ENCODE measurements at regions not wholly inside any gene's neighbourhood (a gene's known extent, or its start where the extent isn't known, plus 50 kb on each side); places are given as distances from the start of the nearest gene placed in this dataset.

GRCh38 chr14:36083317-36083716 lies 93.2 kb downstream of the PTCSC3 start:
- Histone ChIP-seq H3K4me1 (no peaks in the 10 kb centered on the region), H3K9me3 (replicated peaks) (no peaks in the 10 kb centered on the region), H3K4me3 (no peak overlapping the region), H3K27me3 (0 out of 2 replicates have a peak, but pooled peaks cover 7% of the 10 kb centered on the region), H3K36me3 (no peaks in the 10 kb centered on the region), H3K27ac (no peak overlapping the region)
- DNase-seq: no peak

GRCh38 chr14:36078080-36078479 lies 98.4 kb downstream of the PTCSC3 start:
- Histone ChIP-seq H3K36me3 (no peaks in the 10 kb centered on the region), H3K9me3 (replicated peaks) (peaks cover 3% of the 10 kb centered on the region; the same call in 1 of the 2 replicates), H3K27ac (no peak overlapping the region), H3K4me3 (no peak overlapping the region), H3K27me3 (no peaks in the 10 kb centered on the region), H3K4me1 (no peaks in the 10 kb centered on the region)
- no peak for DNase-seq

DNA sequence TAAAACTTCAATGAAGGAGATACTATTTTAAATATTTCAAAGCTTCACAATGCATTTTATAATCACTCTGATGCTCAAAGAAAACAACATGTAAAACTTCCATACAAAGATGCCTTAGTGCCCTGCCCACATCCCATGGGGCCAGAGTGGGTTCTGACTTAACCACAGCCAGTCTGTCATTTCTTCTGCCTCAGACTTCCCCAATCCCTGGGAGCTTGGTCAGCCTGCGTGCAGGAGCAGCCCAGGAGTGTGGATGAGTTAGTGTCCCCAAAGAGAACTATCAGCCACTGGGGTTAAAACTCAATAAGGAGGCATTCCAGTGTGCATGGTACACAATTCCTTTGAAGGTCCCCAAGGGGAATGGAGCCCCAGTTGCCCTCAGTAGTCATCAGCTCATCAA lies 100.3 kb downstream of the PTCSC3 start:
- Histone ChIP-seq H3K4me1 (no peaks in the 10 kb centered on the region), H3K27ac (no peak overlapping the region), H3K27me3 (no peaks in the 10 kb centered on the region), H3K4me3 (no peak overlapping the region), H3K36me3 (no peaks in the 10 kb centered on the region), H3K9me3 (replicated peaks) (peaks cover 3% of the 10 kb centered on the region; the same call in 1 of the 2 replicates)
- DNase-seq: no peak

- H3K4me1 ChIP-seq: no peaks in the 10 kb centered on the region
- H3K36me3 ChIP-seq: no peaks in the 10 kb centered on the region
- H3K27ac ChIP-seq: no peak overlapping the region
- DNase-seq: no peak
- H3K27me3 ChIP-seq: no peaks in the 10 kb centered on the region
- H3K4me3 ChIP-seq: no peak overlapping the region
- H3K9me3 ChIP-seq (replicated peaks): peaks cover 3% of the 10 kb centered on the region; the same call in 1 of the 2 replicates
Measured at GRCh38 chr14:36075203-36075602, 101.3 kb downstream of the PTCSC3 start.

DNA sequence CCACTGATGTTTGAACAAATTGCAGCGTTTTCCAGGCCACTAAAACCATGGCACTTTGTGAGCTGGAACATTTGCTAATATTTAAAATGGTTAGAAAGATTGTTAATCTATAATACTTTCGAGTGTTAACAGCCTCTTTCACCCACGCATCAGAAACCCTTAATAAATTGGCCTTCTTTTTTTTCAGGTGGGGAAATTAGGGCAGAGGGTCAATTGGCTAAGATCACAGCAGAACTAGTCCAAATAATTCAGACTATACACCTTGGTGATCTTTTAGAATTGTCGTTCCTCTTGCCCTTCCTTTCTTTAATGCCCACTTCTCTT lies 105.8 kb downstream of the PTCSC3 start:
- H3K36me3 ChIP-seq: no peaks in the 10 kb centered on the region
- no peaks in the 10 kb centered on the region for H3K27me3 ChIP-seq
- no peak overlapping the region for H3K4me3 ChIP-seq
- no peaks in the 10 kb centered on the region for H3K9me3 ChIP-seq (replicated peaks)
- no peaks in the 10 kb centered on the region for H3K4me1 ChIP-seq
- no peak for DNase-seq
- H3K27ac ChIP-seq: no peak overlapping the region

DNA sequence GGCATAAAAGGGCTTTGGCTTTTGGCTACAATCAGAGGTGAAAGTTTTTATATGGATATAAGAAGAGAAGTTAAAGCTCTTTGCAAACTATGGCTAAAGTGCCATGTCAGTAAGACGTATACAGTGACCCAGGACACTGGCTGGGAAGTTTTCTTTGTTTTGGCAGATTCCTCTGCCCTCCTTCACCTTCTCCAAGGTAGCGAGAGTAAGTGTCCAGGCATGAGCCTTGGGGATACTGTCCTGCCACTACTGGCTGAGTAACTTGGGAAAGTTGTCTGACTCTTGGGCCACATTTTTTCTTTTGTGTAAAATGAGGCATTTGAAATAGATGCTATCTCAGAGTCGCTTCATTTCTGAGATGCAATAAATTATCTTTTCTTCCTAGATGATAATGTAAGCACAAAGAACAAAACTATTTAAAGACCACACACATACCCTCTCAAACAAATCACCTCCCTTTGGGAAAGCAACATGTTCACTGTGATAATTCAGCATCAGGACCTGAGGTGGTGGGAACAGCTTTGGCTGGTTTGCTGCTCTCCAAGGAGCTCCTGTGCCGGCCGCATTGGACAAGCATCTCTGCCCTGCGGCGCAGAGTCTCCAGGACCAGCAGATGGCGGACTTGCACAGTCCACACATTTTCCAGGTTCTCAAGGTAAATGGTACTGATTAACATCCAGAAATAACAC lies 106.3 kb downstream of the PTCSC3 start:
- no peak overlapping the region for H3K4me3 ChIP-seq
- DNase-seq: peak; percentile 47 to 72
- no peak overlapping the region for H3K27ac ChIP-seq

DNA sequence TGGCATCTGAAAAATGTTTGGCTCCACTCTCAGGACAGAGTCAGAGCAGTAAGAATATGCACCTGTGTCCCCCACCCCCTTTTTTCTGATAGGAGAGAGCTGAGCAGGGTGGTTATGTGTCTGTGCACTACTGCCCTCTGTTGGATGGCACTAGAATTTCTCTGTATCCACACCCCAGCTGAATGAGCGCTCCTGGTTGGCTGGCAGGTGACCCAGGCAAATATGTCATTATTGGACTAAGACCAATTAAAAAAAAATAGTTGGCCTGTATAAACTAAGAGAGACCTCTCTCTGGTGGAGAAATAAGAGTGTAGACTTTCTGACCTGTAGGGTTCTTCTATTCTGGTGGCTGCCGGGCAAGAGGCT lies 107.0 kb downstream of the PTCSC3 start:
- Histone ChIP-seq H3K4me1 (no peaks in the 10 kb centered on the region), H3K27ac (no peak overlapping the region), H3K9me3 (replicated peaks) (no peaks in the 10 kb centered on the region), H3K27me3 (no peaks in the 10 kb centered on the region), H3K36me3 (no peaks in the 10 kb centered on the region), H3K4me3 (no peak overlapping the region)
- peak; percentile 28 to 66 for DNase-seq

More for the DNA sequence above, 106.3 kb downstream of the PTCSC3 start:
- H3K27me3 ChIP-seq: no peaks in the 10 kb centered on the region
- H3K9me3 ChIP-seq (replicated peaks): no peaks in the 10 kb centered on the region
- no peaks in the 10 kb centered on the region for H3K36me3 ChIP-seq
- H3K4me1 ChIP-seq: no peaks in the 10 kb centered on the region

GRCh38 chr14:36068777-36069534 lies 107.6 kb downstream of the PTCSC3 start:
- H3K9me3 ChIP-seq (replicated peaks): no peaks in the 10 kb centered on the region
- H3K27ac ChIP-seq: no peak overlapping the region
- H3K4me3 ChIP-seq: no peak overlapping the region
- no peaks in the 10 kb centered on the region for H3K36me3 ChIP-seq
- no peak for DNase-seq
- no peaks in the 10 kb centered on the region for H3K4me1 ChIP-seq
- no peaks in the 10 kb centered on the region for H3K27me3 ChIP-seq

DNA sequence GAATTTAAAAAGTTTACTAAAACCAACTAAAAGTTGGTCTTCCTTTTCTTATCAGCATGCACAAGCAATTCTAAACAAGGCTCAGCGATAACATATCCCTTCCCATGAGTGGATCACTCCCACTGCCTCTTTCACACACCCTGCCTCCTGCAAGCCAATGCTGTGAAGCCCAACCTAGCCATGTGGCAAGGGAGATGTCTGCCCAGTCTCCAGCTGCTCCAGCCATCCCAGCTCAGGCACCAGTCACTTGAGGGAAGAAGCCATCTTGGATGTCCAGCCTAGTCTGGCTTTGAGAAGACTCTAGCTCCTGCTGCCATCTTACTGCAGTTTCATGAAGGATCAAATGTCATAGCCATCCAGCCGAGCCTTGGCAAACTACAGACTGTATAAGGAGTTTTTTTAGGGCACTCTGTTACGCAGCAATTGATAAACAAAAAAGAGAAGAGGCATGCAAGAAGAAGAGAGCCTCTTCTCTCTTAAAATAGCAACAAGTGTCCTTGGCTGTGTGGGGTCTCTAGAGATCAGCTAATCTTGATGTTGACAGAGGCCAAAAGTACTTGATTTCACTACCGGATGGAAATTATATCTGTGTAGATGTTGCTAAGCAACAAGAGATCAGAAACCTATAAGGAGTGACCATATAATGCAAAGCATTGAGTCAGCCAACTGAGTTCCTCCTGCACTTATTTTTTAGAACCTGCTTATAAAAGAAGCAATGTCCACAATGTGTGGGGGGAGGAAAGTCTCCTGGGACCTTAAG lies 108.9 kb downstream of the PTCSC3 start:
- Histone ChIP-seq H3K36me3 (no peaks in the 10 kb centered on the region), H3K9me3 (replicated peaks) (no peaks in the 10 kb centered on the region), H3K27me3 (no peaks in the 10 kb centered on the region), H3K4me1 (no peaks in the 10 kb centered on the region), H3K27ac (no peak overlapping the region), H3K4me3 (no peak overlapping the region)
- no peak for DNase-seq

- H3K9me3 ChIP-seq (replicated peaks): no peaks in the 10 kb centered on the region
- no peaks in the 10 kb centered on the region for H3K36me3 ChIP-seq
- H3K27ac ChIP-seq: no peak overlapping the region
- H3K4me1 ChIP-seq: no peaks in the 10 kb centered on the region
- no peak overlapping the region for H3K4me3 ChIP-seq
- no peaks in the 10 kb centered on the region for H3K27me3 ChIP-seq
- DNase-seq: no peak
Measured at GRCh38 chr14:36066636-36067035, 109.9 kb downstream of the PTCSC3 start.

GRCh38 chr14:36065831-36066230 lies 110.7 kb downstream of the PTCSC3 start:
- Histone ChIP-seq H3K4me1 (no peaks in the 10 kb centered on the region), H3K27me3 (no peaks in the 10 kb centered on the region), H3K36me3 (no peaks in the 10 kb centered on the region), H3K9me3 (replicated peaks) (no peaks in the 10 kb centered on the region), H3K4me3 (no peak overlapping the region), H3K27ac (no peak overlapping the region)
- DNase-seq: no peak

DNA sequence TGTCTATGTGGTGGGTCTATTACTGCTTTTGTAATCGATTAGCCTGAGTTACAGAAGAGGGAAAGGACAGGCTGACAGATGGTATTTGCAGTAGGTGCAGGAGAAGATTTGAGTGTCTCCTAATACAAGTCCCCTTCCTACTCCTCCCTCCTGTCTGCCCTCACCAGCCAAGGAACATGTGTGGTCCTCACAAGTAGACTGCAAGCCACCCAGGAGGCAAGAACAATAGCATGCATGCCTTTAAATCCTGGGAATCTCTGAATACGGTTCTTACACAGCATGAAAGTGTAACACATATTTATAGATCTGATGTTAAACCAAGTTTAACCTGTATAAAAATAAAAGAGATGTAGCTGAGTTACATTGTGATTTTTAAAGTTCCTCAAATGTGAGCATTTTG lies 117.0 kb downstream of the PTCSC3 start:
- Histone ChIP-seq H3K4me3 (no peak overlapping the region), H3K4me1 (no peaks in the 10 kb centered on the region), H3K27ac (no peak overlapping the region), H3K27me3 (no peaks in the 10 kb centered on the region), H3K36me3 (no peaks in the 10 kb centered on the region), H3K9me3 (replicated peaks) (no peaks in the 10 kb centered on the region)
- DNase-seq: no peak

DNA sequence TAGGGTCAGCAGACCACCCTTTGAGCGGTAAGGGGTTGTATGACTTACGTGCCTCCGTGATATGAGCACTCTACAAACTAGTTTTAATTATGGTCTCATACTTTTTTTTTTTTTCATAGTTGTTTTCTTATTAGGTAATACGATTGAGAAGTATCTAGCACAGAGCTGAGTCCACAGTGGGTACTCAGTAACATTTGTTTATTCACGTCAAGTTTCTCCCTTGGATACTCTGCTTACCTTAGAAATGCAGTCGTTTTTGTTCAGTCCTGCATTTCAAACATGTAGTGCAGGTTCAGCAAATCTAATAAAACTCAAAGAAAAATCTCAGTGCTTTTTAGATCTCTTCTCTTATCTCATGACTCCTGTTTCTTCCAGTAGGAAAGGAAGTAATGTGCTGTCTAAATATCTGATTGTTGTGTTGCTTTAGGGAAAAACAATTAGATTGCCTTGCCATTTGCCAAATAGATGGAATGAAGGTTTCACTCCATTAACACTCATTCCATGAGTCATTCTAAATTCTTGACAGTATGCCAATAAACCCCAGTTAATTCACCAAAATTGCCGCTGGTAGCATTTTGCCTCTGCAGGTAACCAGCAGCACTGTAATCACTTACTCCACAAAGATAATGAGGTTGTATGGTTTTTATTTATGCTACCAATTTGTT lies 118.9 kb downstream of the PTCSC3 start:
- no peak overlapping the region for H3K4me3 ChIP-seq
- H3K4me1 ChIP-seq: no peaks in the 10 kb centered on the region
- H3K36me3 ChIP-seq: no peaks in the 10 kb centered on the region
- H3K27me3 ChIP-seq: no peaks in the 10 kb centered on the region
- H3K9me3 ChIP-seq (replicated peaks): no peaks in the 10 kb centered on the region
- no peak for DNase-seq
- no peak overlapping the region for H3K27ac ChIP-seq

GRCh38 chr14:36056845-36057244 lies 119.7 kb downstream of the PTCSC3 start:
- Histone ChIP-seq H3K27me3 (no peaks in the 10 kb centered on the region), H3K27ac (no peak overlapping the region), H3K9me3 (replicated peaks) (0 out of 2 replicates have a peak, but pooled peaks cover 2% of the 10 kb centered on the region), H3K36me3 (no peaks in the 10 kb centered on the region), H3K4me3 (no peak overlapping the region), H3K4me1 (no peaks in the 10 kb centered on the region)
- DNase-seq: no peak
